ENCODE measurements at regions not wholly inside any gene's neighbourhood (a gene's known extent, or its start where the extent isn't known, plus 50 kb on each side); places are given as distances from the start of the nearest gene placed in this dataset.

GRCh38 chr6:43953256-43953655, 174.0 kb downstream of the MRPL14 start:
- TF ChIP-seq CTCF (conservative IDR thresholded peaks at IDR 0.05) (no peak), EZH2 (IDR thresholded peaks at IDR 0.05; ENCODE audit: low read depth) (no peak)

Data from PC-9 (cell line).